ENCODE measurements at regions not wholly inside any gene's neighbourhood (a gene's known extent, or its start where the extent isn't known, plus 50 kb on each side); places are given as distances from the start of the nearest gene placed in this dataset.

DNA sequence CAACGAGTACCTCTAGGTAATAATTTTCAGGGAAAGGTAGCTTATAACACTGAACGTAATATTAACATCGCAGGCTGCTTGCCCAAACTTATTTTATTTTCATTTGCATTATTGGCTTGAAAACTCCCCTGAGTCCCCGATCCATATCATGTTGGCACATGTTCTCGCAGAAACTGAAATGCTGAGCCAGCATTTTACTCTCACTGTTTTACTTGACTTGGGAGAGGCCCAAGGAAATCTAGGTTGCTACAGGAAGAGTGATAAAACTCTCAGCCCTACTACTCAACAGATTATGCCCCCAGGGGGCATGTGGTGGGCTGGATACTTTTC, 183.5 kb upstream of the HABP2 start:
- Histone ChIP-seq H4K20me1 (ENCODE audit: insufficient read depth) (no peaks in the 10 kb centered on the region), H3K4me2 (ENCODE audit: low read length) (no peak overlapping the region), H3K27ac (ENCODE audit: low read depth, low read length) (no peak overlapping the region), H3K9me3 (ENCODE audit: control insufficient read depth in 1 of 2, insufficient read depth in 1 of 2, low read depth in 1 of 2, low read length in 2 of 2) (no peaks in the 10 kb centered on the region; a peak in 1 of 4 replicates), H3K9ac (ENCODE audit: low read length) (no peak overlapping the region), H3K36me3 (ENCODE audit: control insufficient read depth in 1 of 2, insufficient read depth in 2 of 2, low read length in 2 of 2) (no peaks in the 10 kb centered on the region), H2AFZ (ENCODE audit: low read depth, low read length, poor library complexity, severe bottlenecking) (no peak overlapping the region), H3K27me3 (ENCODE audit: insufficient read depth, low read length) (no peaks in the 10 kb centered on the region), H3K79me2 (ENCODE audit: insufficient read depth, low read length) (no peaks in the 10 kb centered on the region), H3K9me2 (ENCODE audit: insufficient read depth) (no peaks in the 10 kb centered on the region), H3K4me3 (replicated peaks in 1 of 2; ENCODE audit: low read depth in 1 of 2, low read length in 2 of 2) (no peak overlapping the region), H3K4me1 (ENCODE audit: control insufficient read depth in 1 of 2, insufficient read depth in 2 of 2, low read length in 2 of 2) (no peaks in the 10 kb centered on the region)
- no peak for ATAC-seq
- no peak for DNase-seq (ENCODE audit: low read depth, low spot score)
- no TSS peak for BruUV-seq (replicated peaks)
- CTCF ChIA-PET = no interaction called here
- intact Hi-C loops (cut with micrococcal nuclease) = no loop called here
- POLR2A ChIA-PET = no interaction called here
- RAD21 ChIA-PET (ENCODE audit: low non-redundant PET in 1 of 2, low total read pairs in 2 of 2, uncharacterized antibody in 2 of 2, unreplicated experiment in 2 of 2) = no interaction called here
- TF ChIP-seq JUND (IDR thresholded peaks at IDR 0.05) = no peak

DNA sequence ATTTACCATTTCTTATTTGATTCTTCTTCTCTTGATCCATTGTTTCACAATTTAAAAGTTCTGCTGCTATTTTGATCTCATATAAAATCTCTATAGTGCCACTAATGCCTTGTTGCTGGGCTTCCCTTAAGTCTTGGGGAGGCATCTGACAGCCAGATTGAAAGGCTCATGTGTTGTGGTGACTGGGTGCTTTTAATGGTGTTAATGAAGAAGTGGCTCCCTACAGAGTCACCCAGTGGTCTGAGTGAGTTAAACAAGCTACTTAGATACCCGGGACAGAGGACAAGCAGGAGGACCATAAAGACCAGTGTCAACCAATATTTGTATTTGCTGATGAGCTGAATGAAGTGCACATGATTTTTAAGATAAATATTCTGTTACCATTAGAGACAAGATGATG, 176.4 kb upstream of the HABP2 start:
- H3K9me2 ChIP-seq (ENCODE audit: insufficient read depth) = no peaks in the 10 kb centered on the region; the same call in 1 of the 2 replicates

DNA sequence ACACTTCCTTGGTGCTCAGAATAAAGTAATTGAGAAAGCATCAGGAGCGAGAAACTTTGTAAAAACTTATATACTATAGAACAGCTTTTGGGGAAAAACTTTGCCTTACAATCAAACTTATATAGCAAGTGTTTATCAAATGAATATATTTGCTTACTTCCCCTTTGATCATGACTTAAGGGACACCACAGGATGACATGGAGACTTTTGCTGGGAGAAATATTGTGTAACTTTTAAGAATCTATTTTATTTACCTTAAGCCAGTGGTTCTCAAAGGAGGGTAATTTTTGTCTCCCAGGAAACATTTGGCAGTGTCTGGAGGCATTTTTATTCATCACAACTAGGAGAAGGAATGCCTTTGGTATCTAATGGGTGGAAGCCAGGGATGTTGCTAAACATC, 173.8 kb upstream of the HABP2 start:
- no peaks in the 10 kb centered on the region for H4K20me1 ChIP-seq (ENCODE audit: insufficient read depth)
- intact Hi-C loops (cut with micrococcal nuclease) = no loop called here
- no peak for DNase-seq (ENCODE audit: low read depth, low spot score)
- H2AFZ ChIP-seq (ENCODE audit: low read depth, low read length, poor library complexity, severe bottlenecking) = no peak overlapping the region
- no TSS peak for BruUV-seq (replicated peaks)
- H3K4me1 ChIP-seq (ENCODE audit: control insufficient read depth in 1 of 2, insufficient read depth in 2 of 2, low read length in 2 of 2) = no peaks in the 10 kb centered on the region
- RAD21 ChIA-PET (ENCODE audit: low non-redundant PET in 1 of 2, low total read pairs in 2 of 2, uncharacterized antibody in 2 of 2, unreplicated experiment in 2 of 2) = no interaction called here
- H3K9me3 ChIP-seq (ENCODE audit: control insufficient read depth in 1 of 2, insufficient read depth in 1 of 2, low read depth in 1 of 2, low read length in 2 of 2) = no peaks in the 10 kb centered on the region
- CTCF ChIA-PET = interaction anchor here (1.3 kb wide), 1 partner anchor 142 kb away, joined by 4 read pairs; no protein-coding TSS in a partner anchor
- no peak overlapping the region for H3K27ac ChIP-seq (ENCODE audit: low read depth, low read length)
- H3K36me3 ChIP-seq (ENCODE audit: control insufficient read depth in 1 of 2, insufficient read depth in 2 of 2, low read length in 2 of 2) = no peaks in the 10 kb centered on the region
- no peaks in the 10 kb centered on the region; the same call in 1 of the 2 replicates for H3K9me2 ChIP-seq (ENCODE audit: insufficient read depth)
- 0 out of 2 replicates have a peak, but pooled peaks cover 6% of the 10 kb centered on the region for H3K27me3 ChIP-seq (ENCODE audit: insufficient read depth, low read length)
- no peak overlapping the region for H3K4me2 ChIP-seq (ENCODE audit: low read length)
- ATAC-seq = no peak
- H3K79me2 ChIP-seq (ENCODE audit: insufficient read depth, low read length) = no peaks in the 10 kb centered on the region
- no peak overlapping the region for H3K9ac ChIP-seq (ENCODE audit: low read length)
- H3K4me3 ChIP-seq (replicated peaks in 1 of 2; ENCODE audit: low read depth in 1 of 2, low read length in 2 of 2) = no peak overlapping the region
- POLR2A ChIA-PET = no interaction called here
- TF ChIP-seq, protein P1, sequence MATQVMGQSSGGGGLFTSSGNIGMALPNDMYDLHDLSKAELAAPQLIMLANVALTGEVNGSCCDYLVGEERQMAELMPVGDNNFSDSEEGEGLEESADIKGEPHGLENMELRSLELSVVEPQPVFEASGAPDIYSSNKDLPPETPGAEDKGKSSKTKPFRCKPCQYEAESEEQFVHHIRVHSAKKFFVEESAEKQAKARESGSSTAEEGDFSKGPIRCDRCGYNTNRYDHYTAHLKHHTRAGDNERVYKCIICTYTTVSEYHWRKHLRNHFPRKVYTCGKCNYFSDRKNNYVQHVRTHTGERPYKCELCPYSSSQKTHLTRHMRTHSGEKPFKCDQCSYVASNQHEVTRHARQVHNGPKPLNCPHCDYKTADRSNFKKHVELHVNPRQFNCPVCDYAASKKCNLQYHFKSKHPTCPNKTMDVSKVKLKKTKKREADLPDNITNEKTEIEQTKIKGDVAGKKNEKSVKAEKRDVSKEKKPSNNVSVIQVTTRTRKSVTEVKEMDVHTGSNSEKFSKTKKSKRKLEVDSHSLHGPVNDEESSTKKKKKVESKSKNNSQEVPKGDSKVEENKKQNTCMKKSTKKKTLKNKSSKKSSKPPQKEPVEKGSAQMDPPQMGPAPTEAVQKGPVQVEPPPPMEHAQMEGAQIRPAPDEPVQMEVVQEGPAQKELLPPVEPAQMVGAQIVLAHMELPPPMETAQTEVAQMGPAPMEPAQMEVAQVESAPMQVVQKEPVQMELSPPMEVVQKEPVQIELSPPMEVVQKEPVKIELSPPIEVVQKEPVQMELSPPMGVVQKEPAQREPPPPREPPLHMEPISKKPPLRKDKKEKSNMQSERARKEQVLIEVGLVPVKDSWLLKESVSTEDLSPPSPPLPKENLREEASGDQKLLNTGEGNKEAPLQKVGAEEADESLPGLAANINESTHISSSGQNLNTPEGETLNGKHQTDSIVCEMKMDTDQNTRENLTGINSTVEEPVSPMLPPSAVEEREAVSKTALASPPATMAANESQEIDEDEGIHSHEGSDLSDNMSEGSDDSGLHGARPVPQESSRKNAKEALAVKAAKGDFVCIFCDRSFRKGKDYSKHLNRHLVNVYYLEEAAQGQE (IDR thresholded peaks at IDR 0.05; ENCODE audit: low read depth) = no peak
- no peak for TF ChIP-seq CBX3 (IDR thresholded peaks at IDR 0.05; ENCODE audit: low read depth)
- TF ChIP-seq CEBPB (IDR thresholded peaks at IDR 0.05; ENCODE audit: low read depth) = no peak
- TF ChIP-seq EGR1 (IDR thresholded peaks at IDR 0.05; ENCODE audit: low read depth) = no peak
- TF ChIP-seq, protein P2, sequence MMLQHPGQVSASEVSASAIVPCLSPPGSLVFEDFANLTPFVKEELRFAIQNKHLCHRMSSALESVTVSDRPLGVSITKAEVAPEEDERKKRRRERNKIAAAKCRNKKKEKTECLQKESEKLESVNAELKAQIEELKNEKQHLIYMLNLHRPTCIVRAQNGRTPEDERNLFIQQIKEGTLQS (IDR thresholded peaks at IDR 0.05) = no peak
- no peak for TF ChIP-seq TCF7L2 (IDR thresholded peaks at IDR 0.05; ENCODE audit: borderline replicate concordance, extremely low read depth, insufficient read depth, insufficient read length)
- TF ChIP-seq SRF (IDR thresholded peaks at IDR 0.05; ENCODE audit: low read depth) = no peak
- TF ChIP-seq SP1 (IDR thresholded peaks at IDR 0.05; ENCODE audit: low read depth) = no peak
- TF ChIP-seq ZFX (IDR thresholded peaks at IDR 0.05) = no peak

More for the DNA sequence above, 176.4 kb upstream of the HABP2 start:
- DNase-seq (ENCODE audit: low read depth, low spot score) (no peak), ATAC-seq (peak; percentile 57; the same call in 1 of the 2 replicates)
- Histone ChIP-seq H3K27ac (ENCODE audit: low read depth, low read length) (no peak overlapping the region), H3K9ac (ENCODE audit: low read length) (no peak overlapping the region), H3K9me3 (ENCODE audit: control insufficient read depth in 1 of 2, insufficient read depth in 1 of 2, low read depth in 1 of 2, low read length in 2 of 2) (no peaks in the 10 kb centered on the region), H4K20me1 (ENCODE audit: insufficient read depth) (no peaks in the 10 kb centered on the region), H3K4me2 (ENCODE audit: low read length) (no peak overlapping the region), H3K4me1 (ENCODE audit: control insufficient read depth in 1 of 2, insufficient read depth in 2 of 2, low read length in 2 of 2) (no peaks in the 10 kb centered on the region), H2AFZ (ENCODE audit: low read depth, low read length, poor library complexity, severe bottlenecking) (no peak overlapping the region), H3K27me3 (ENCODE audit: insufficient read depth, low read length) (0 out of 2 replicates have a peak, but pooled peaks cover 6% of the 10 kb centered on the region), H3K79me2 (ENCODE audit: insufficient read depth, low read length) (no peaks in the 10 kb centered on the region), H3K4me3 (replicated peaks in 1 of 2; ENCODE audit: low read depth in 1 of 2, low read length in 2 of 2) (no peak overlapping the region), H3K36me3 (ENCODE audit: control insufficient read depth in 1 of 2, insufficient read depth in 2 of 2, low read length in 2 of 2) (no peaks in the 10 kb centered on the region)
- intact Hi-C loops (cut with micrococcal nuclease) = no loop called here
- TF ChIP-seq RAD21 (IDR thresholded peaks at IDR 0.05; ENCODE audit: low read depth) (peak; percentile 46), POLR2AphosphoS5 (IDR thresholded peaks at IDR 0.05; ENCODE audit: low read depth, low read length) (no peak), YY1 (IDR thresholded peaks at IDR 0.05; ENCODE audit: extremely low read depth, insufficient replicate concordance, low read depth, low read length) (no peak), POLR2A (IDR thresholded peaks at IDR 0.05; ENCODE audit: borderline replicate concordance, extremely low read depth, insufficient read depth, insufficient read length) (no peak)
- no TSS peak for BruUV-seq (replicated peaks)
- ChIA-PET CTCF (interaction anchor here (0.9 to 2.4 kb wide), 3 partner anchors 9 to 903 kb away, joined by 3 to 10 read pairs (median 3); no protein-coding TSS in a partner anchor), RAD21 (ENCODE audit: low non-redundant PET in 1 of 2, low total read pairs in 2 of 2, uncharacterized antibody in 2 of 2, unreplicated experiment in 2 of 2) (no interaction called here), POLR2A (no interaction called here)
